NOMO-1 treated with DMSO at 0.1 percent for 48 hours (cell line): ENCODE measurements at regions not wholly inside any gene's neighbourhood (a gene's known extent, or its start where the extent isn't known, plus 50 kb on each side); places are given as distances from the start of the nearest gene placed in this dataset.
"Not testable (repeated sequence)": the region's sequence is repeated elsewhere in the genome, so short reads cannot be mapped to it uniquely, and the experiment has no call there.

Source experiments
- DNase-seq: peaks from one replicate; lab custom pipeline; 2025; ENCODE audit not compliant: unreplicated experiment; lab: John Stamatoyannopoulos, UW

GRCh38 chr21:19218163-19218562 is 814.6 kb upstream of the TMPRSS15 start:
- no peak for DNase-seq

- no peak for DNase-seq
Observed at GRCh38 chr21:19224090-19224489, 820.5 kb upstream of the TMPRSS15 start.

GRCh38 chr21:19228226-19228625 is 824.6 kb upstream of the TMPRSS15 start:
- no peak for DNase-seq

GRCh38 chr21:19233841-19234240 is 830.3 kb upstream of the TMPRSS15 start:
- not testable (repeated sequence) for DNase-seq

- DNase-seq = no peak
Observed at GRCh38 chr21:19236209-19236608, 832.6 kb upstream of the TMPRSS15 start.

GRCh38 chr21:19237608-19238007 is 834.0 kb upstream of the TMPRSS15 start:
- no peak for DNase-seq

GRCh38 chr21:19239696-19240095 is 836.1 kb upstream of the TMPRSS15 start:
- no peak for DNase-seq

GRCh38 chr21:19244502-19245187 is 841.1 kb upstream of the TMPRSS15 start:
- no peak for DNase-seq

- no peak for DNase-seq
Observed at GRCh38 chr21:19245188-19245580, 841.6 kb upstream of the TMPRSS15 start.

- DNase-seq = no peak
Observed at GRCh38 chr21:19246018-19246417, 842.4 kb upstream of the TMPRSS15 start.

- DNase-seq = no peak
Observed at GRCh38 chr21:19256934-19257660, 853.5 kb upstream of the TMPRSS15 start.

GRCh38 chr21:19261731-19262376 is 858.3 kb upstream of the TMPRSS15 start:
- no peak for DNase-seq

GRCh38 chr21:19266636-19267035 is 863.1 kb upstream of the TMPRSS15 start:
- DNase-seq = no peak

- DNase-seq = no peak
Observed at GRCh38 chr21:19268686-19269085, 865.1 kb upstream of the TMPRSS15 start.

- no peak for DNase-seq
Observed at GRCh38 chr21:19275065-19275464, 871.5 kb upstream of the TMPRSS15 start.

GRCh38 chr21:19276665-19277064 is 873.1 kb upstream of the TMPRSS15 start:
- no peak for DNase-seq

- DNase-seq = no peak
Observed at GRCh38 chr21:19286876-19287275, 883.3 kb upstream of the TMPRSS15 start.

- DNase-seq = no peak
Observed at GRCh38 chr21:19290328-19290727, 886.7 kb upstream of the TMPRSS15 start.

- no peak for DNase-seq
Observed at GRCh38 chr21:19320291-19320690, 916.7 kb upstream of the TMPRSS15 start.

- DNase-seq = no peak
Observed at GRCh38 chr21:19321688-19322087, 918.1 kb upstream of the TMPRSS15 start.

- DNase-seq = no peak
Observed at GRCh38 chr21:19322360-19322759, 918.8 kb upstream of the TMPRSS15 start.
